Mesothelial cell of epicardium (in vitro differentiated cells): ENCODE measurements at regions not wholly inside any gene's neighbourhood (a gene's known extent, or its start where the extent isn't known, plus 50 kb on each side); places are given as distances from the start of the nearest gene placed in this dataset.

Source experiments
- DNase-seq, 2 experiments: peaks; one replicate each; pipeline ENCODE4 v3.0.0; 2021; ENCODE audit warnings: low spot score in 2 of 2; ENCODE audit not compliant: unreplicated experiment in 2 of 2
- H3K27ac Mint-ChIP-seq: 2 replicates; pipeline ENCODE4 v1.8.0; 2021; ENCODE audit warnings: mixed read lengths
- H3K27me3 Mint-ChIP-seq: 2 replicates; pipeline ENCODE4 v1.8.0; 2021; ENCODE audit warnings: low read depth, mixed read lengths
- H3K36me3 Mint-ChIP-seq: 2 replicates; pipeline ENCODE4 v1.8.0; 2021; ENCODE audit warnings: mixed read lengths
- H3K4me1 Mint-ChIP-seq: 2 replicates; pipeline ENCODE4 v1.8.0; 2021; ENCODE audit warnings: mixed read lengths
- H3K4me3 Mint-ChIP-seq: 2 replicates; pipeline ENCODE4 v1.8.0; 2021; ENCODE audit warnings: mild to moderate bottlenecking, moderate library complexity, mixed read lengths
- H3K9me3 Mint-ChIP-seq: 2 replicates; pipeline ENCODE4 v1.8.0; 2021; ENCODE audit warnings: mixed read lengths
- CTCF ChIP-seq: fragments of 200-600 bp; sonication (generic); IDR thresholded peaks from one replicate; pipeline ENCODE4 v1.5.0; 2021; ENCODE audit warnings: antibody characterized with exemption; ENCODE audit not compliant: unreplicated experiment

- peaks cover 3% of the 10 kb centered on the region for H3K9me3 Mint-ChIP-seq
- DNase-seq: no peak
- TF ChIP-seq CTCF: no peak
- no peak overlapping the region for H3K4me3 Mint-ChIP-seq
- no peaks in the 10 kb centered on the region for H3K27me3 Mint-ChIP-seq
- peak overlapping the region; percentile 26 for H3K27ac Mint-ChIP-seq
- peaks cover 9% of the 10 kb centered on the region for H3K36me3 Mint-ChIP-seq
- H3K4me1 Mint-ChIP-seq: peaks cover 3% of the 10 kb centered on the region
Observed at GRCh38 chr14:71514941-71515919, 417.0 kb upstream of the RGS6 start.

GRCh38 chr14:71521238-71522135 is 410.7 kb upstream of the RGS6 start:
- no peak for DNase-seq
- H3K27ac Mint-ChIP-seq: no peak overlapping the region
- TF ChIP-seq CTCF: no peak
- no peaks in the 10 kb centered on the region for H3K27me3 Mint-ChIP-seq
- no peaks in the 10 kb centered on the region for H3K9me3 Mint-ChIP-seq
- H3K36me3 Mint-ChIP-seq: no peaks in the 10 kb centered on the region
- no peak overlapping the region for H3K4me3 Mint-ChIP-seq
- H3K4me1 Mint-ChIP-seq: peaks cover 24% of the 10 kb centered on the region

GRCh38 chr14:71523630-71524319 is 408.5 kb upstream of the RGS6 start:
- Mint-ChIP-seq H3K4me1 (peaks cover 24% of the 10 kb centered on the region), H3K36me3 (no peaks in the 10 kb centered on the region), H3K27me3 (no peaks in the 10 kb centered on the region), H3K9me3 (no peaks in the 10 kb centered on the region), H3K27ac (peak overlapping the region; percentile 51), H3K4me3 (no peak overlapping the region)
- TF ChIP-seq CTCF: no peak
- DNase-seq: no peak

GRCh38 chr14:71524320-71524982 is 407.8 kb upstream of the RGS6 start:
- TF ChIP-seq CTCF: no peak
- Mint-ChIP-seq H3K27ac (no peak overlapping the region), H3K36me3 (no peaks in the 10 kb centered on the region), H3K27me3 (no peaks in the 10 kb centered on the region), H3K4me1 (peaks cover 24% of the 10 kb centered on the region), H3K4me3 (no peak overlapping the region), H3K9me3 (no peaks in the 10 kb centered on the region)
- DNase-seq: no peak

- peaks cover 24% of the 10 kb centered on the region for H3K4me1 Mint-ChIP-seq
- no peaks in the 10 kb centered on the region for H3K9me3 Mint-ChIP-seq
- DNase-seq: no peak
- TF ChIP-seq CTCF: no peak
- no peaks in the 10 kb centered on the region for H3K27me3 Mint-ChIP-seq
- H3K36me3 Mint-ChIP-seq: no peaks in the 10 kb centered on the region
- H3K27ac Mint-ChIP-seq: no peak overlapping the region
- H3K4me3 Mint-ChIP-seq: no peak overlapping the region
Observed at GRCh38 chr14:71525663-71526221, 406.5 kb upstream of the RGS6 start.
